ENCODE measurements at regions not wholly inside any gene's neighbourhood (a gene's known extent, or its start where the extent isn't known, plus 50 kb on each side); places are given as distances from the start of the nearest gene placed in this dataset.

- TF ChIP-seq, protein P1, sequence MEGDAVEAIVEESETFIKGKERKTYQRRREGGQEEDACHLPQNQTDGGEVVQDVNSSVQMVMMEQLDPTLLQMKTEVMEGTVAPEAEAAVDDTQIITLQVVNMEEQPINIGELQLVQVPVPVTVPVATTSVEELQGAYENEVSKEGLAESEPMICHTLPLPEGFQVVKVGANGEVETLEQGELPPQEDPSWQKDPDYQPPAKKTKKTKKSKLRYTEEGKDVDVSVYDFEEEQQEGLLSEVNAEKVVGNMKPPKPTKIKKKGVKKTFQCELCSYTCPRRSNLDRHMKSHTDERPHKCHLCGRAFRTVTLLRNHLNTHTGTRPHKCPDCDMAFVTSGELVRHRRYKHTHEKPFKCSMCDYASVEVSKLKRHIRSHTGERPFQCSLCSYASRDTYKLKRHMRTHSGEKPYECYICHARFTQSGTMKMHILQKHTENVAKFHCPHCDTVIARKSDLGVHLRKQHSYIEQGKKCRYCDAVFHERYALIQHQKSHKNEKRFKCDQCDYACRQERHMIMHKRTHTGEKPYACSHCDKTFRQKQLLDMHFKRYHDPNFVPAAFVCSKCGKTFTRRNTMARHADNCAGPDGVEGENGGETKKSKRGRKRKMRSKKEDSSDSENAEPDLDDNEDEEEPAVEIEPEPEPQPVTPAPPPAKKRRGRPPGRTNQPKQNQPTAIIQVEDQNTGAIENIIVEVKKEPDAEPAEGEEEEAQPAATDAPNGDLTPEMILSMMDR (conservative IDR thresholded peaks at IDR 0.05; ENCODE audit: low read length), result no peak
- no peak for TF ChIP-seq EZH2phosphoT487 (IDR thresholded peaks at IDR 0.05; ENCODE audit: borderline replicate concordance)
These were observed 862.9 kb upstream of the NXPH2 start for GRCh38 chr2:139643139-139643538.
